ENCODE measurements at regions not wholly inside any gene's neighbourhood (a gene's known extent, or its start where the extent isn't known, plus 50 kb on each side); places are given as distances from the start of the nearest gene placed in this dataset.
A peak's percentile ranks its signal among the peaks of the same experiment; 100 is the strongest.

DNA sequence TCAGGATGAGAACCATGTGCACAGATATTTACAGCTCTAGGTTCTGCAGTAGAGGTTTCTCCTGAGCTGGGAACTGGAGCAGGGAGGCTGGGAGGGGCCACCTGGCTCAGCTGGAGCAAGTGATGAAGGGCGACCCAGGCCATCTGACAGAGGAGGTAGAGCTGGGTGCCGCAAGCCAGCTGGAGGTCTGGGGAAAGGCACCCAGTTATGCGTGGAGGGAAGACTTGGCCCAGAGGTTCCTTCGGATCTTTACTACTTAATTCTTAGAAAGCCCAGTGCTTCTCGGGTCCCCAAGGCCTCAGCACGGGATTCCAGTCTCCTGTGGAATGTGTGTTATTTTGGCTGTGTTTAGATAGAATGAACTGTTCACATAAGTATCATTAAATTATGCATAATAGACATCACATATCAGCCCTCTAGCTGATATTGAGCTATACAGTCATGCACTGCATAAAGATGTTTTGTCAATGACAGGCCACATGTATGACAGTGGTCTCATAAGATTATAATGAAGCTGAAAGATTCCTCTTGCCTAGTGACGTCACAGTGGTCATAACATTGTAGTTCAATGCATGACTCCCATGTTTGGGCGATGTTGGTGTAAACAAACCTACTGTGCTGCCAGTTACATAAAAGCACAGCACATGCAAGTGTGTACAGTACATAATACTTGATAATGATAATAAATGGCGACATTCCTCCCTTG, 245.1 kb downstream of the RHOU start:
- TF ChIP-seq POLR2A (IDR thresholded peaks at IDR 0.05): no peak
- TF ChIP-seq CTCF (IDR thresholded peaks at IDR 0.05): no peak
- no peak overlapping the region for H3K4me3 ChIP-seq (ENCODE audit: low read depth, poor library complexity, severe bottlenecking)
- intact Hi-C loops (cut with DNase I; ENCODE audit: low total_unique reads): no loop called here
- DNase-seq (ENCODE audit: low spot score in 2 of 2): peak in 1 of 2 donors; percentile 83
- 92 to 93% methylated on average over 9 of the region's 9 CpGs for WGBS, 2 donors

GRCh38 chr1:228982637-228983036, 247.4 kb downstream of the RHOU start:
- no peak for DNase-seq (ENCODE audit: low spot score in 2 of 2)
- WGBS, 2 donors: 91 to 92% methylated on average over 5 of the region's 5 CpGs
- intact Hi-C loops (cut with DNase I; ENCODE audit: low total_unique reads): no loop called here
- TF ChIP-seq POLR2A (IDR thresholded peaks at IDR 0.05) (no peak), CTCF (IDR thresholded peaks at IDR 0.05) (no peak)
- no peak overlapping the region for H3K4me3 ChIP-seq (ENCODE audit: low read depth, poor library complexity, severe bottlenecking)

DNA sequence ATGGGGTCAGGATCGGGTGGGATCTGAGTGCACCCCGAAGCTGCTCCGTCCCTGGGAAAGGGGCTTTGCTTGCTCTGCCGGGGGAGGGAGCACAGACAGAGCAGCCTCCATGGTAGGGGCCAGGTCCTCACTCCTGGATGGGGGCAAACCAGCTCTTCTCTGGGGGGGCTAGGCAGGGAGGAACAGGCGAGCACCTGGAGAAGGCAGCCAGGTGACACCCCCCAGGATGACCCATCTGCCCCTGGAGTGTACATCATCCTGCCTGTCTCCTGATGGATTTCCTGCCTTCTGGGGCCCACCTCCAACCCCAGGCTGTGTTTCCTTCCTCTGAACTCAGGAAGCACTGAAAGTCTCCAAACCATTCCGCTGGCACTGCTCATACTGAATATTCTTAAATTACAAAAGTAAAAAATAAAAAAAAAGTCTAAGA, 248.0 kb downstream of the RHOU start:
- intact Hi-C loops (cut with DNase I; ENCODE audit: low total_unique reads): no loop called here
- WGBS, 2 donors: 78 to 89% methylated on average over 6 of the region's 6 CpGs
- H3K4me3 ChIP-seq (ENCODE audit: low read depth, poor library complexity, severe bottlenecking): no peak overlapping the region
- TF ChIP-seq CTCF (IDR thresholded peaks at IDR 0.05) (no peak), POLR2A (IDR thresholded peaks at IDR 0.05) (no peak)
- DNase-seq (ENCODE audit: low spot score in 2 of 2): peak in 1 of 2 donors; percentile 64

GRCh38 chr1:228983661-228984060, 248.4 kb downstream of the RHOU start:
- TF ChIP-seq POLR2A (IDR thresholded peaks at IDR 0.05) (no peak), CTCF (IDR thresholded peaks at IDR 0.05) (no peak)
- H3K4me3 ChIP-seq (ENCODE audit: low read depth, poor library complexity, severe bottlenecking): no peak overlapping the region
- peak in 1 of 2 donors; percentile 43 for DNase-seq (ENCODE audit: low spot score in 2 of 2)
- 75 to 86% methylated on average over 4 of the region's 4 CpGs for WGBS, 2 donors
- intact Hi-C loops (cut with DNase I; ENCODE audit: low total_unique reads): no loop called here

DNA sequence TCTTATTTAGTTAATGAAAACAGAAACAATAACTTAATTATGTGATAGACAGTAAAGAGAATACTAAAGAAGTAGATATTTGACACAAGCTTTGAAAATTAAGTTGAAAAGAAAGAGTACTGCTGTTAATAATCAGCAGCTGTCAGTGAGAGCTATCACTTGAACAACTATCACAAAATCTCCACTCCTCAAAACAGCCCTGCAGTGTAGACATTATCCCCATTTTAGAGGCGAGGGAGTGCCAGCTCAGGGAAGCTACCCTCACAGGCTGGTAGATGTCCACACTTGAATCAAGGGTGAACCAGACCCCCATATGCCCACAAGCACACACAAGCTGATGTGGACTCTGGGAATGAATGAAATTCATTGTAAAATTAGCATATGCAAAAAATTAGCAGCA, 248.8 kb downstream of the RHOU start:
- intact Hi-C loops (cut with DNase I; ENCODE audit: low total_unique reads): no loop called here
- no peak overlapping the region for H3K4me3 ChIP-seq (ENCODE audit: low read depth, poor library complexity, severe bottlenecking)
- WGBS, 2 donors: 82 to 88% methylated on average over 1 of the region's 1 CpG
- no peak for TF ChIP-seq POLR2A (IDR thresholded peaks at IDR 0.05)
- TF ChIP-seq CTCF (IDR thresholded peaks at IDR 0.05): no peak
- peak in 1 of 2 donors; percentile 9 for DNase-seq (ENCODE audit: low spot score in 2 of 2)
